LHCN-M2 (cell line): ENCODE measurements at regions not wholly inside any gene's neighbourhood (a gene's known extent, or its start where the extent isn't known, plus 50 kb on each side); places are given as distances from the start of the nearest gene placed in this dataset.
"Not testable (repeated sequence)": the region's sequence is repeated elsewhere in the genome, so short reads cannot be mapped to it uniquely, and the experiment has no call there.

Source experiments
- DNase-seq: peaks from one replicate; pipeline ENCODE4 v3.0.0-alpha.2; 2012; ENCODE audit warnings: low read depth

DNA sequence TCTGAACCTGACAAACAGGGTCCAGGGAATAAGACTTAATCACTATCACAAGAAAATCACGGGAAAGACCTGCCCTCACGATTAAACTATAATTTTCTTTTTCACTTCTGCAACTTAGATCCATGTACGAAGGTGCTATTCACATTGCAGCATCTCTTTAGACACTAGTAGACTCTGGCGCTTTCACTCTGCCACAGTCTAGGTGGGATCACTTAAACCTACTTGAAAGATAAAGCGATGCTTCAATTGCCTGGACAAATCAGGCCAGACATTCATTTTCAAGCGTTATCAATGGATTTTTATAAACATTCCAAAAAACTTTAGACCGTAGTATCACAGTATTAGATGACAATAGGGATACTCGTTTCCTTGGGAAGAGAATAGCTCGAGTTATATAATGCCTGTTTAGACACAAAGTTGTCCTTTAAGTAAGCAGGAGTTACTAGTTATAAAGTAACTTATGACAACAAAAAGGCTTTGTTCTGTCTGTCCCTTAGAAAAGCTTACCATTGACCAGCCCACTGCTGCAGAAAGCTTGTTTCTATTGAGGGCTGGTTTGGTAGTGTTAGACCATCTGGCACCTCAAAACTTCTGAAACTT is 367.3 kb downstream of the UTRN start:
- DNase-seq, result no peak

- DNase-seq, result no peak
Observed at GRCh38 chr6:144653885-144654505, 368.9 kb downstream of the UTRN start.

DNA sequence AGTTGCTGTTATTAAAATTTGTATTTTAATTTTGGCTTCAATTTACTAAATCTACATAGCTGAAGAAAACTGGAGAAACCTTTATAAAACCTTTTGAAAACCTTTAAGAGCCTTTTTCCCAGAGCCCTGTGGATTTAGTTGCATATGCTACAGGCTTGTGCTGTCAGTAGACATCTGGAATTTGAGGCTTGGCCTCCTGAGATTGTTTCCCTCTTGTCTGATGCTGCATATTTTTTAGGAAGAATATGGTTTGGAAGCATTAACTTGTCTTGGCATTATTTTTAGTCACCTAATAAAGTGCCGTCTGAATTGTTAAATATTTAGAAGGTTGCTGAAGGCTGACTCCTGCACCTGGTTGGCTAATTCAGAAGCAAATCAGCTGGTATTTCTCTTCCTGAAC is 369.4 kb downstream of the UTRN start:
- no peak for DNase-seq

DNA sequence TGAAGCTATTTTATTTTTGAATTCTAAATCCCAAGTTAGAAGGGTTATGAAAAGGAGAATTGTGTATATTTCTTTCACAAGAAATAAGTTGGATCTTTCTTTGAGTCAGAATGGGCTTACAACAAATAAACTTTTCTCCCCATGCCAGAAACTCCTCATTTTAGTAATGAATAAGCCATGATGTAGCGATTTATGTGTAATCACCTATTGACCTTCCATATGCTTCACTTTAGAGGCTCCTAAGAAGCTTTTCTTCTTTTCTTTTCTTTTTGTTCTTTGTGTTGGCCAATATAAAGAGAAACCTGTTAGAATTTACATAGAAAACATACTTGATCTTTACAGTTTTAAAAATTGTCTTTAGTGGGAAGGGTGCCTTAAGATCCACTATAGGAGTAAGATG is 370.2 kb downstream of the UTRN start:
- DNase-seq, result no peak

GRCh38 chr6:144657691-144658090 is 372.6 kb downstream of the UTRN start:
- peak; percentile 18 for DNase-seq

DNA sequence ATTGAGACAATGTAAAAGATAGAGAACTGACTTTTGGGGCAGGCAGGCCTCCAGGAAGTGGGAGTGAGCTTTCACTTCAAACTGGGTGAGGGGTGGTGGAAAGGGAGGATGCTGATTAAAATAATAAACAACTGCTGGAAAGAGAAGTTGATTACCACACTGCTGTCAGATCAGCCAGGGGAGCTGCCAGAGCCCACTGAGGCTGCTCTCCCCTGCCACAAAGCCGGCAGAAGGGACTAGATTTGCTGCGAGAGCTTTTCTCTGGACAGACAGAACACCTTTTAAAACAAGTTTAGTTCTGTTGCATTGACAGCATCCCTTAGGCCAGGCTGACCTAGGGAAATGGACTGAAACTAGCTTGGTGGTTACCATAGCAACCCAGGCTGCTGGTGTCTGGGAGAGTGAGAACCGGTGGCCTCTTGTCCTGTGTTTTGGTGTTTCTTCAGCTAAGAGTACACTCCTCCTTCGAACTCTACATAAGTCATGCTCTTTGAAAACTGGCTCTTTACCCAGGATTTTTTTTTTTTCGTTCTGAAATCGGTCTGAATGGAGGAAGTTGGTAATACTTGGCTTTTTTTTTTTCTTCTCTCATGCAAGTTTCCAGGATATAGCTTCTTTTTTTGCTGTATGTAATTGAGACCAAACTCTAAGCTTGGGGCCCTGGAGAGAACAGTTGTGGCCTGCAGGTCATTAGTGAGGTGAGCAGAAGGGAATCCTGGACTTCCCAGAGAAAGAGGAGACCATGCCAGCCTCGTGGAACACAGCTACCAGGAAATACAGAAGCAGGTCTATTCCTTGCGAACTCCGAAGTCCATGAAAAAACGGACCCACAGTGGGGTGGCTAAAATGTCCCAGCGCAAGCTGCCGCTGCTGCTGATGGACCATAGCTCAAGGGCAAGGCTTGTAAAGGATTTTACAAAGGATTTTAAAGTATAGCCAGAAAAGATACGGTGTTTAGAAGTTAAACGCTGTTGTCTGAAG is 374.4 kb downstream of the UTRN start:
- peak; percentile 27 for DNase-seq

DNA sequence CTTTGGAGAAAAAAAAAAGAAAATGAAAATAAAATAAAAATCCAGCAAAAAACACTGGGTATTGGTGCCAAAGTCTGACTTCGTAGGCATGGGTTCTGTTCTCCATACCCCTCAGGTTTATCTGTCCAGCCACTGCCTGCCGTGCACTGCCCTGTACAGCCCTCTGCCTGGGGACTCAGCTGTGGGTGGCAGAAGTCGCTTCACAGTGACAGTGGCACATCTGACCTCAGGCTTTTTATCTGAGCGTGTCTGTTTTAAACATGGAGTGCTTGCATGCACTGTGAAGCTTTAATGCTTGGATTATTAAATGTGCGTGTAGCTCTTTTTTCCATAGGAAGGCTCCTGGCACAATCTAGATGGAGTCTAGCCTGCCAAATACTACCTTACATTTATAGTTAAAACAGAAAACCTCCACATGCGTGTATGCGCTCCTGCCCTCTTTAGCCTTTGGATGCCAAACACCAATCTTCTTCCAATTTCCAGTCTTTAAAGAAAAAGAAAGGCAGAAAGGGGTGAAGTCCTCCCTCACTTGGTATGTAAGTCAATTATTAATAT is 375.5 kb downstream of the UTRN start:
- no peak for DNase-seq

- peak; percentile 14 for DNase-seq
Observed at GRCh38 chr6:144661116-144661806, 376.1 kb downstream of the UTRN start.

- no peak for DNase-seq
Observed at GRCh38 chr6:144662812-144663365, 377.8 kb downstream of the UTRN start.

GRCh38 chr6:144664281-144664680 is 379.1 kb downstream of the UTRN start:
- DNase-seq, result no peak

- no peak for DNase-seq
Observed at GRCh38 chr6:144664947-144665346, 379.8 kb downstream of the UTRN start.

- DNase-seq, result no peak
Observed at GRCh38 chr6:144665932-144666450, 380.9 kb downstream of the UTRN start.

DNA sequence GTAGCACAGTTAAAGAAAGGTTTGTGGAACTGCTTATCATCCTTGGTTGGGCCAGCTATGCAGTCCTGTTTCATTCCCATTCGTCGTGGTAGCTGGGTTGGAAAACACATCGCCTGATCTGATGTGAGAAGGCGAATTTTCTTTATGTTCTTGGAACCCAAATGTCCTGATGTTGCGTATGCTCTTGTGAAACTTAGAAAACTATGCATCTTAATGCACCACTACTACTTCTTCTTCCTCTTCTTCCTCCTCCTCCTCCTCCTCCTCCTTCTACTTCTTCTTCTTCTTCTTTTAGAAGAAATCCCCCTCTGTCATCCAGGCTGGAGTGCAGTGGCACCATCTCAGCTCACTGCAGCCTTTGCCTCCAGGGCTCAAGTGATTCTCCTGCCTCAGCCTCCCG is 381.6 kb downstream of the UTRN start:
- DNase-seq, result no peak

- no peak for DNase-seq
Observed at GRCh38 chr6:144667532-144668503, 382.7 kb downstream of the UTRN start.

DNA sequence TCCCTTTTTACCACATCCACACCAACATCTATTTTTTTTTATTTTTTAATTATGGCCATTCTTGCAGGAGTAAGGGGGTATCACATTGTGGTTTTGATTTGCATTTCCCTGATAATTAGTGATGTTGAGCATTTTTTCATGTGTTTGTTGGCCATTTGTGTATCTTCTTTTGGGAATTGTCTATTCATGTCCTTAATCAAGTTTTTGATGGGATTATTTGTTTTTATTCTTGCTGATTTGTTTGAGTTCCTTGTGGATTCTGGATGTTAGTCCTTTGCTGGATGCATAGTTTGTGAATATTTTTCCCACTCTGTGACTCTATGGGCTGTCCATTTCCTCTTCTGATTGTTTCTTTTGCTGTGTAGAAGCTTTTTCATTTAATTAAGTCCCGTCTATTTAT is 385.1 kb downstream of the UTRN start:
- not testable (repeated sequence) for DNase-seq

DNA sequence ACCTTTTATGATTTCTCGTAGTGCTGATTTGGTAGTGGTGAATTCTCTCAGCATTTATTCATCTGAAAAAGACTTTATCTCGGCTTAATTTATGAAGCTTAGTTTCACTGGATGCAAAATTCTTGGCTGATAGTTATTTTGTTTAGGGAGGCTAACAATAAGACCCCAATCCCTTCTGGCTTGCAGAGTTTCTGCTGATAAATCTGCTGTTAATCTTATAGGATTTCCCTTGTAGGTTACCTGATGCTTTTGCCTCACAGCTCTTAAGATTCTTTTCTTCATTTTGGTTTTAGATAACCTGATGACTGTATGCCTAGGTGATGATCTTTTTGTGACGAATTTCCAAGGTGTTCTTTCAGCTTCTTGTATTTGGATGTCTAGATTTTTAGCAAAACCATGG is 388.7 kb downstream of the UTRN start:
- DNase-seq, result no peak

- DNase-seq, result peak; percentile 97
Observed at GRCh38 chr6:144675231-144675861, 390.2 kb downstream of the UTRN start.

GRCh38 chr6:144676310-144676709 is 391.2 kb downstream of the UTRN start:
- DNase-seq, result not testable (repeated sequence)

DNA sequence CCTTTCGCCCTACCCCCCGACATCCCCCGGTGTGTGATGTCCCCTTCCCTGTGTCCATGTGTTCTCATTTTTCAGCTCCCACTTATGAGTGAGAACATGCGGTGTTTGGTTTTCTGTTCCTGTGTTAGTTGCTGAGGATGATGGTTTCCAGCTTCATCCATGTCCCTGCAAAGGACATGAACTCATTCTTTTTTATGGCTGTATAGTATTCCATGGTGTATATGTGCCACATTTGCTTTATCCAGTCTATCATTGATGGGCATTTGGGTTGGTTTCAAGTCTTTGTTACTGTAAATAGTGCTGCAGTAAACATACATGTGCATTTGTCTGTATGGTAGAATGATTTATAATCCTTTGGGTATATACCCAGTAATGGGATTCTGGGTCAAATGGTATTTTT is 392.1 kb downstream of the UTRN start:
- DNase-seq, result not testable (repeated sequence)
